B cell (primary cell): ENCODE measurements at regions not wholly inside any gene's neighbourhood (a gene's known extent, or its start where the extent isn't known, plus 50 kb on each side); places are given as distances from the start of the nearest gene placed in this dataset.

ENCODE experiments used
- ATAC-seq: fragments of 200-7000 bp; cut with Tn5 transposase; one replicate; pipeline ENCODE4 v1.10.0; 2021; ENCODE audit warnings: low read depth, mild to moderate bottlenecking, moderate number of reproducible peaks, moderate library complexity
- CTCF ChIA-PET: fragments of 350-600 bp; sonication (Branson Sonifier 250); formaldehyde crosslinking; loops from one replicate; lab custom pipeline; 2021; ENCODE audit warnings: antibody characterized with exemption, inconsistent platforms; lab: Charles Lee
- POLR2A ChIA-PET: fragments of 350-600 bp; sonication (Branson Sonifier 250); formaldehyde crosslinking; loops from one replicate; lab custom pipeline; 2021; ENCODE audit warnings: antibody characterized with exemption; lab: Charles Lee
- DNase-seq: peaks from one replicate; pipeline ENCODE4 v3.0.0; 2013
- H2AFZ ChIP-seq: 2 replicates; pipeline ENCODE4 v1.6.1; 2012; ENCODE audit warnings: mild to moderate bottlenecking, low read depth, low read length; ENCODE audit not compliant: insufficient read depth, poor library complexity, severe bottlenecking
- H3K27ac ChIP-seq, 2 donors: 1 replicate in 1 of 2; 2 replicates in 1 of 2; pipeline ENCODE4 v1.5.1; 2012 to 2013; ENCODE audit warnings: low read length in 2 of 2, mild to moderate bottlenecking in 2 of 2, moderate library complexity in 1 of 2
- H3K27me3 ChIP-seq, 4 experiments: fragments of 200-600 bp in 1 of 4; sonication (generic) in 1 of 4; replicated peaks in 1 of 4; 1 replicate in 2 of 4; 2 replicates in 2 of 4; pipeline versions ENCODE4 v1.6.1 to v1.7.0; 2013 to 2016; ENCODE audit warnings: low read length in 3 of 4, mild to moderate bottlenecking in 2 of 4, mixed read lengths in 1 of 4, moderate library complexity in 1 of 4; ENCODE audit not compliant: insufficient read depth in 4 of 4, control insufficient read depth in 3 of 4; ENCODE audit errors: control extremely low read depth in 1 of 4
- H3K36me3 ChIP-seq, 2 experiments: replicated peaks in 1 of 2; 1 replicate in 1 of 2; 2 replicates in 1 of 2; pipeline versions ENCODE4 v1.6.1 to v1.7.1; 2013; ENCODE audit warnings: low read length in 1 of 2; ENCODE audit not compliant: insufficient read depth in 2 of 2, control insufficient read depth in 1 of 2; ENCODE audit errors: control extremely low read depth in 1 of 2, extremely low read depth in 1 of 2
- H3K4me1 ChIP-seq, 2 donors: fragments of 200-600 bp in 1 of 2; sonication (generic) in 1 of 2; 1 replicate in 1 of 2; 2 replicates in 1 of 2; pipeline versions ENCODE4 v1.5.1 to v1.6.1; 2013 to 2017; ENCODE audit warnings: low read length in 2 of 2; ENCODE audit not compliant: control insufficient read depth in 2 of 2, insufficient read depth in 2 of 2
- H3K4me2 ChIP-seq: replicated peaks from 2 replicates; pipeline ENCODE3; 2012; ENCODE audit warnings: mild to moderate bottlenecking, low read depth, low read length; ENCODE audit not compliant: poor library complexity, severe bottlenecking
- H3K4me3 ChIP-seq, 5 experiments: fragments of 200-600 bp in 1 of 5; sonication (generic) in 1 of 5; 1 replicate in 3 of 5; 2 replicates in 2 of 5; pipeline versions ENCODE4 v1.5.1 to v1.7.0; 2011 to 2016; ENCODE audit warnings: low read length in 4 of 5, mild to moderate bottlenecking in 4 of 5, low read depth in 2 of 5, control low read depth in 1 of 5, moderate library complexity in 1 of 5; ENCODE audit not compliant: insufficient read depth in 1 of 5; ENCODE audit errors: control extremely low read depth in 1 of 5, extremely low read depth in 1 of 5
- H3K79me2 ChIP-seq: fragments of 200-600 bp; sonication (generic); one replicate; pipeline ENCODE4 v1.6.0; 2016; ENCODE audit warnings: low read length; ENCODE audit not compliant: control insufficient read depth, insufficient read depth
- H3K9ac ChIP-seq: fragments of 200-600 bp; sonication (generic); 2 replicates; pipeline ENCODE4 v1.6.1; 2017; ENCODE audit warnings: mild to moderate bottlenecking, low read length, moderate library complexity
- H3K9me3 ChIP-seq, 3 donors: one replicate each; pipeline versions ENCODE4 v1.6.1 to v1.7.1; 2013; ENCODE audit warnings: low read length in 2 of 3; ENCODE audit not compliant: control insufficient read depth in 2 of 3, insufficient read depth in 1 of 3; ENCODE audit errors: control extremely low read depth in 1 of 3
- H4K20me1 ChIP-seq: 2 replicates; pipeline ENCODE4 v1.6.0; 2012; ENCODE audit warnings: mild to moderate bottlenecking, low read length; ENCODE audit not compliant: insufficient read depth, control insufficient read depth, poor library complexity, severe bottlenecking
- H3K27ac Mint-ChIP-seq: one replicate; pipeline ENCODE4 v1.8.0; 2021; ENCODE audit warnings: mixed read lengths
- H3K27me3 Mint-ChIP-seq: one replicate; pipeline ENCODE4 v1.8.0; 2021; ENCODE audit warnings: mixed read lengths
- H3K4me1 Mint-ChIP-seq: one replicate; pipeline ENCODE4 v1.8.0; 2021; ENCODE audit warnings: mixed read lengths
- H3K4me3 Mint-ChIP-seq: one replicate; pipeline ENCODE4 v1.8.0; 2021; ENCODE audit warnings: mixed read lengths
- H3K9me3 Mint-ChIP-seq: one replicate; pipeline ENCODE4 v1.8.0; 2022; ENCODE audit warnings: mixed read lengths; ENCODE audit not compliant: insufficient read depth
- EZH2 ChIP-seq: IDR thresholded peaks from 2 replicates; pipeline ENCODE4 v1.6.1; 2012; ENCODE audit warnings: borderline replicate concordance, low read depth, mild to moderate bottlenecking, moderate library complexity, low read length; ENCODE audit not compliant: insufficient read depth, poor library complexity, severe bottlenecking
- WGBS: methylation state at CpG from one replicate; pipeline ENCODE4 v1.1.5; 2013; ENCODE audit warnings: missing lambda C conversion rate; ENCODE audit not compliant: insufficient coverage; 5-methylcytosine and 5-hydroxymethylcytosine counted together
- intact Hi-C: fragments of 100-400 bp; cut with micrococcal nuclease; formaldehyde crosslinking; loops from one replicate; pipeline ENCODE4 v1.10.0; 2022
- TF ChIP-seq, protein P1 (sequence below): fragments of 200-600 bp; IDR thresholded peaks from one replicate; pipeline ENCODE4 v1.8.0; 2022; ENCODE audit warnings: antibody characterized with exemption, mild to moderate bottlenecking

GRCh38 chr4:52510939-52511565 lies 148.0 kb downstream of the USP46 start:
- no peak overlapping the region for H3K4me3 Mint-ChIP-seq
- H3K9ac ChIP-seq, result no peak overlapping the region
- H3K4me3 ChIP-seq, result no peak overlapping the region
- no peaks in the 10 kb centered on the region for H3K36me3 ChIP-seq
- no peak overlapping the region for H3K4me2 ChIP-seq
- H2AFZ ChIP-seq, result no peak overlapping the region
- no peaks in the 10 kb centered on the region for H4K20me1 ChIP-seq
- peaks cover 0 to 2% (median 0%) of the 10 kb centered on the region in 4 experiments for H3K27me3 ChIP-seq
- H3K4me1 Mint-ChIP-seq, result no peaks in the 10 kb centered on the region
- CTCF ChIA-PET, result no interaction called here
- WGBS, result 100% methylated on average over 1 of the region's 3 CpGs
- no peak for ATAC-seq
- no peaks in the 10 kb centered on the region for H3K9me3 Mint-ChIP-seq
- H3K79me2 ChIP-seq, result no peaks in the 10 kb centered on the region
- peaks cover 10% of the 10 kb centered on the region for H3K27me3 Mint-ChIP-seq
- H3K27ac Mint-ChIP-seq, result no peak overlapping the region
- POLR2A ChIA-PET, result no interaction called here
- H3K27ac ChIP-seq, result no peak overlapping the region
- TF ChIP-seq, protein P1, sequence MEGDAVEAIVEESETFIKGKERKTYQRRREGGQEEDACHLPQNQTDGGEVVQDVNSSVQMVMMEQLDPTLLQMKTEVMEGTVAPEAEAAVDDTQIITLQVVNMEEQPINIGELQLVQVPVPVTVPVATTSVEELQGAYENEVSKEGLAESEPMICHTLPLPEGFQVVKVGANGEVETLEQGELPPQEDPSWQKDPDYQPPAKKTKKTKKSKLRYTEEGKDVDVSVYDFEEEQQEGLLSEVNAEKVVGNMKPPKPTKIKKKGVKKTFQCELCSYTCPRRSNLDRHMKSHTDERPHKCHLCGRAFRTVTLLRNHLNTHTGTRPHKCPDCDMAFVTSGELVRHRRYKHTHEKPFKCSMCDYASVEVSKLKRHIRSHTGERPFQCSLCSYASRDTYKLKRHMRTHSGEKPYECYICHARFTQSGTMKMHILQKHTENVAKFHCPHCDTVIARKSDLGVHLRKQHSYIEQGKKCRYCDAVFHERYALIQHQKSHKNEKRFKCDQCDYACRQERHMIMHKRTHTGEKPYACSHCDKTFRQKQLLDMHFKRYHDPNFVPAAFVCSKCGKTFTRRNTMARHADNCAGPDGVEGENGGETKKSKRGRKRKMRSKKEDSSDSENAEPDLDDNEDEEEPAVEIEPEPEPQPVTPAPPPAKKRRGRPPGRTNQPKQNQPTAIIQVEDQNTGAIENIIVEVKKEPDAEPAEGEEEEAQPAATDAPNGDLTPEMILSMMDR, result no peak
- no peak for TF ChIP-seq EZH2
- no peaks in the 10 kb centered on the region for H3K9me3 ChIP-seq
- no peak for DNase-seq
- no peaks in the 10 kb centered on the region for H3K4me1 ChIP-seq
- intact Hi-C loops, result no loop called here

GRCh38 chr4:52511825-52512224 lies 147.3 kb downstream of the USP46 start:
- Mint-ChIP-seq H3K9me3 (no peaks in the 10 kb centered on the region), H3K4me1 (no peaks in the 10 kb centered on the region), H3K27ac (no peak overlapping the region), H3K27me3 (peaks cover 5% of the 10 kb centered on the region), H3K4me3 (no peak overlapping the region)
- peaks cover 0 to 3% (median 1%) of the 10 kb centered on the region in 4 experiments for H3K27me3 ChIP-seq
- 100% methylated on average over 1 of the region's 2 CpGs for WGBS
- CTCF ChIA-PET, result no interaction called here
- H3K4me1 ChIP-seq, result no peaks in the 10 kb centered on the region
- no peak overlapping the region for H3K4me2 ChIP-seq
- no peak overlapping the region for H3K9ac ChIP-seq
- intact Hi-C loops, result no loop called here
- POLR2A ChIA-PET, result no interaction called here
- no peak for DNase-seq
- H3K79me2 ChIP-seq, result no peaks in the 10 kb centered on the region
- TF ChIP-seq, protein P1, result no peak
- TF ChIP-seq EZH2, result no peak
- H3K27ac ChIP-seq, result no peak overlapping the region
- H3K36me3 ChIP-seq, result no peaks in the 10 kb centered on the region
- no peak for ATAC-seq
- H3K9me3 ChIP-seq, result no peaks in the 10 kb centered on the region
- H4K20me1 ChIP-seq, result no peaks in the 10 kb centered on the region
- no peak overlapping the region for H2AFZ ChIP-seq
- no peak overlapping the region for H3K4me3 ChIP-seq
